Choroid plexus epithelial cell (primary cell): ENCODE measurements at regions not wholly inside any gene's neighbourhood (a gene's known extent, or its start where the extent isn't known, plus 50 kb on each side); places are given as distances from the start of the nearest gene placed in this dataset.
A peak's percentile ranks its signal among the peaks of the same experiment; 100 is the strongest.

Source experiments
- DNase-seq: peaks from one replicate; pipeline ENCODE4 v3.0.0-alpha.2; 2010; ENCODE audit warnings: low read depth
- H3K4me3 ChIP-seq: 2 replicates; pipeline ENCODE4 v1.5.1; 2011; ENCODE audit warnings: low read depth, mild to moderate bottlenecking, control low read depth, low read length, moderate library complexity
- TF ChIP-seq, protein P1 (sequence below): conservative IDR thresholded peaks from 2 replicates; pipeline ENCODE4 v1.5.1; 2011; ENCODE audit warnings: low read depth, mild to moderate bottlenecking, control low read depth, inconsistent platforms, low read length, moderate library complexity

DNA sequence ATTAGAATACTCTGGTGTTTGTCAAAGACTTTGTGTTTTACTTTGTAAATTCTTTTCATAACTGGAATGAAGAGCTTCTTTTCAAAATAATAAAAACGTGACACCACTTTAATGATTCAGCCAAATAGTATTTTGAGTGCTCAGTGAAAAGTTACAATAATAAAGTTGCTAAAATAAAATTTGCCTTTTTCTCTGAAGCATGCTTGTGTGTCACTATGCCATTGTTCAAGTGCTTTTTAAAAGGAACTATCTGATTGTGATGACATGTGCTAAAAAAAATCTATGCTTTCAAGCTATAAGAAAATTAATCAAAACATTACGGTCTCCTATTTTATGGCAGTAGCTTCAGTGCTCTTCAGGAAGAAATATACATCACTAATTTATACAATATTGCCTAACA lies 1290.5 kb upstream of the B3GALT2 start:
- DNase-seq: no peak
- TF ChIP-seq, protein P1, sequence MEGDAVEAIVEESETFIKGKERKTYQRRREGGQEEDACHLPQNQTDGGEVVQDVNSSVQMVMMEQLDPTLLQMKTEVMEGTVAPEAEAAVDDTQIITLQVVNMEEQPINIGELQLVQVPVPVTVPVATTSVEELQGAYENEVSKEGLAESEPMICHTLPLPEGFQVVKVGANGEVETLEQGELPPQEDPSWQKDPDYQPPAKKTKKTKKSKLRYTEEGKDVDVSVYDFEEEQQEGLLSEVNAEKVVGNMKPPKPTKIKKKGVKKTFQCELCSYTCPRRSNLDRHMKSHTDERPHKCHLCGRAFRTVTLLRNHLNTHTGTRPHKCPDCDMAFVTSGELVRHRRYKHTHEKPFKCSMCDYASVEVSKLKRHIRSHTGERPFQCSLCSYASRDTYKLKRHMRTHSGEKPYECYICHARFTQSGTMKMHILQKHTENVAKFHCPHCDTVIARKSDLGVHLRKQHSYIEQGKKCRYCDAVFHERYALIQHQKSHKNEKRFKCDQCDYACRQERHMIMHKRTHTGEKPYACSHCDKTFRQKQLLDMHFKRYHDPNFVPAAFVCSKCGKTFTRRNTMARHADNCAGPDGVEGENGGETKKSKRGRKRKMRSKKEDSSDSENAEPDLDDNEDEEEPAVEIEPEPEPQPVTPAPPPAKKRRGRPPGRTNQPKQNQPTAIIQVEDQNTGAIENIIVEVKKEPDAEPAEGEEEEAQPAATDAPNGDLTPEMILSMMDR: no peak
- no peak overlapping the region for H3K4me3 ChIP-seq

DNA sequence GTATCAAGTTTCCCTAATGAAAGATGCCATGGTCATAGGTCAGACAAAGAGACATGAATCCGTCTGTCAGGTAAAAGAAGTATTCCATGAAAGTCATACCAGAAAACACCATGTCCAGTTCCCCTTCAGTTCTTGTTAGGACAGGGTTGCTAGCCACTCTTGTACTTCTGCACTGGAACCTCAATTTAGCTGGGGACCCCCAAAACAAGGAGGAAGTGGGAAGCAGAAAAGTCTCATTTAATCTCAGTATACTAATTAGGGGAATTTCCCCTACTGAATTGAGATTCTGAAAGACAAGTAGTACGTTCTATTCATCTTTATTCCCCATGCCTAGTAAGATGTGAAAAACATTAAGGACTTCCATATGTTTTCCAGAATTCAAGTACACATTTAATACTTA lies 1289.9 kb upstream of the B3GALT2 start:
- TF ChIP-seq, protein P1: no peak
- H3K4me3 ChIP-seq: no peak overlapping the region
- no peak for DNase-seq

DNA sequence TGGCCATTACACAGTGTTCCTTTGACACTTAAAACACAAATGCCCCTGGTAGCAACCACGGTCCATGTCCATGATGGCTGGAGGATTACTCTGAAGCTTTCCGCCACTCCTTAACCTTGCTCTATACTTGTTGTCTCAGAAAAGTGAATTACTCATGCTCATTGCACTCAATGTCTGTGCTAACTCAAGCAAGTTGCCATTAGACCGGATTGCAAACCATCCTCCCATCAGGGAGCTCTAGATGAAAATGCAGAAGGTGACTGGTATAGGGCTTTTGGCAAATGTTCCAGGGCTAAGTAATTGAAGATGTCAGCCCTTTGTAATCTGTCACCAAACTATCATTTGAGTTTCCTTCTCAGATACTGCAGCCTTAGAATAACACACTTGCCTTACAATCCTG lies 1288.3 kb upstream of the B3GALT2 start:
- TF ChIP-seq, protein P1: no peak
- DNase-seq: no peak
- no peak overlapping the region for H3K4me3 ChIP-seq

DNA sequence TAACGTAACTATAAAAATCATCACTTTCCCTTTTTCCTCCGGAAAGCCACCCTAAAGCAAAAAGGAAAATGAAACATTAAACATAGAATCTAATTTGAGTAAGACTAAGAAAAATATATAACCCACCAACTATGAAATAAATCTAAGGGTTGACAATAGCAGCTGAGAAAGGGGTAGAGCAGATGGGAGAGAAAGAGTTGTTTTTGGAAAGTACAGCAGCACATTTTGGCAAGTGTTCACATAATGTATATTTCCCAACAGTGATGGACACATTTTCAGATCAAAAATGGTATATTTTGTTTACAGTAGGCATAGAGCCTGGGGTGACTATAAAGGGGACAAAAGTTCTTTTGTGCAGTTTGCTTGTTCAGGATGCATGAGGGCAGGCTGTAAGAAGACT lies 1287.4 kb upstream of the B3GALT2 start:
- TF ChIP-seq, protein P1: no peak
- DNase-seq: no peak
- H3K4me3 ChIP-seq: no peak overlapping the region

DNA sequence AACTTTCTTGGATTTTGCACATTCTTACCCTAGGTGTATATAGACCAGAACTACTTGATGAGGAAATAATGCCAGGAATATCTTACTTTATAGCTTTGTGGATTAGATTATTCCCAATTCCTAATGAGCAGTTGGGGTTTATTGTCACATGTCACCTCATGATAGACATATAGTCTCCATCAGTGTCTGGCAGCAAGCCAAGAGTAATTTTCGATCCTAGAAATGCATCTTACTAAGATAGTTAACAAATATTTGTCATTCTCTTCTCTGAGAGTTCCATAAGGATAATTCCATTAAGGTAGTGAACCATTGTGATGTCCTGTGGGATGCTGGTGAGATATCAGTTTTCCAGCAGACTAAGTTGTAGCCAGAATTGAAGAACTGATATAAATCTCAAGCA lies 1282.9 kb upstream of the B3GALT2 start:
- no peak for DNase-seq
- TF ChIP-seq, protein P1: no peak

DNA sequence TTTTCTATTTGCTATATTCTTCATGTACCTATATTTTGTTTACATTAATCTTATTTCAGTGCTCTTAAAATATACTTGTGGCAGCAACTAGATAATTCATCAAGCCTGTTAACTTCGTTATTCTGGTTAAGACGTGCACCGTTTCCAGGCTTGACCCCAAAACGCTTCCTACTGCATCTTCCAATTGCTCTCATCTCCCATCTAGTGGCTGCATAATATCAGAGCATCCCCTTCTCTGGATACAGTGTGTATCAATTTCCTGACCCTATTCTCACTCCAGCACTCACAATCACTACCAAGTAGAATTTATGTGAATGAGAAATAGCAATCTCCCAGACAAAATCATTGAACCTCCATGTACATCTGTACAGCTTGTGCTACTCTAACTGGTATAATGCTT lies 1280.3 kb upstream of the B3GALT2 start:
- TF ChIP-seq, protein P1: peak; percentile 45
- peak; percentile 4 for DNase-seq
- no peak overlapping the region for H3K4me3 ChIP-seq

More for the DNA sequence above, 1282.9 kb upstream of the B3GALT2 start:
- no peak overlapping the region for H3K4me3 ChIP-seq

DNA sequence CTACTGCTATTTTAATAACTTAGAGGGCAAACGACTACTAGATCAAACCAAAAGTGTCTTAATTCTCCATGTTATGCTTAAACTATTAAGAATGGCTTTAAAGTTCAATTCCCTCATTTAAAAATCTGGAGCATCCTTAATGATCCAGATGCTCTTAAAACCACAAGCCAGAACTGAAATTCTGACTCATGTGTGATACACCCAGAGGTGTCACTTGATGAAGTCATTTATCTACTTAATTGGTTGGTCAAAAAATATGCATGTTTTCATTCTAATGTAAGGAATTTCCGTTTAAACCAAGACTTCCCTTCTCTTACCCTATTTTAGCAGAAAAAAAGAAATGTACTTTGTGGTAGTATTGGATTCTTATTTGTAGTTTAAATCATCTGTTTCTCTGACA lies 1261.2 kb upstream of the B3GALT2 start:
- no peak overlapping the region for H3K4me3 ChIP-seq
- TF ChIP-seq, protein P1: no peak
- DNase-seq: no peak
